RCC 7860 (cell line): ENCODE measurements at regions not wholly inside any gene's neighbourhood (a gene's known extent, or its start where the extent isn't known, plus 50 kb on each side); places are given as distances from the start of the nearest gene placed in this dataset.

Experiments
- DNase-seq: peaks from one replicate; pipeline ENCODE4 v3.0.0-alpha.2; 2015; ENCODE audit warnings: low spot score
- FAIRE-seq: peaks from 2 replicates; lab custom pipeline; 2012; peaks lifted over from hg19 to GRCh38; lab: Jason Lieb, UNC

DNA sequence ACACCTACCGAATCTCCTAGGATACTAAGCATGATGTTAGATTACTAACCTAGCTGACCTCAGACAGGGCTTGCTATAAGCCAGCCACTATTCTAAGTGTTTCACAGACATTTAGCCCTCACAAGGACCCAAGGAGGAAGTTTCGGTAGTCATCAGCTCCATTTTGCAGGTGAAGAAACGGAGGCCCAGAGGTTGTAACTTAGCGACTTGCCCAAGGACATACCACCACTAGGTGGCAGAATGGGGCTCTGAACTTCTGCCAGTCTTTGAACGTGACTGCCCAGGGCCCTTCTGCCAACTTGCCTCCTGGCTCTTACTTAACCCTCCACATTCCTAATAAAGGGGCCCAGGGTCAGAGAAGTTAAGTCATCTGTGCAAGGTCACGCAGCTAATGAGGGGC is 283.5 kb downstream of the C1orf94 start:
- DNase-seq (peak; percentile 34), FAIRE-seq (no peak)

DNA sequence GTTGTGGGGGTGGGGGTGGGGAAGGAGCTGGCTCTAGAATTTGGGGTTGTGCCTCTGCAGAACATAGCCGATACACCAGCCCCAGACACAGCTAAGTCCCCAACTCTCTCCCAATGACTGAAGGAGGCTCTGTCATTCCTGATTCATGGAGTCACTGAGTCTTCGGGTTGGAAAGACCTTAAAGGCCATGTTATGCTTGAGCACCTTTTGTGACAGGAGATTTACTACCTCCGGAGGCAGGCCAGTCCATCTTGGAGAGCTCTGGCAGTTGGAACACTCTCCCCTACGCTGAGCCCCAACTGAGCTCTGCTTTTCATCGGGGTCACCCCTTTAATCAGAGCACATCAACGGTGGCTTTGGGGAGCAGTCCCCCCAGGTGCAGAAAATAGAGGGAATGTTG is 284.4 kb upstream of the GJB5 start:
- no peak for FAIRE-seq
- DNase-seq: no peak

DNA sequence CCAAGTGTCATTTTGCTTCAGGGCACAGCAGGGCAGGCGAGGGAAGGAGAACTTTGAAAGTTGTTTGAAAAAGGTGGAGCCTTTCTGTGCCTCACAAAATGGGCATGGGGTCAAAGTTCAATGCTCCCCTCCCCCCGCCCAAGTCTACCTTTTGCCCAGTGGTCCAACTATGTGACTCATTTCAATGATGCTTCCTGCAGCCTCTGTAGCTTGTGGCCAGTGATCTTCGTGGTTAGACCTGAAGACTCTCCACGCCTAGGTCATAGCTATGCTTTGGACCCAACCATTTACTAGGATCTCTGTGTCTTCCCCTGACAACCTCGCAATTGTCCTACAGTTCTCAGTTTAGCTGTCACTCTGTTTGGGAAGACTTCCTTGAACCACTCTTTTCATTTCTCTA is 280.3 kb upstream of the GJB5 start:
- FAIRE-seq (no peak), DNase-seq (no peak)

DNA sequence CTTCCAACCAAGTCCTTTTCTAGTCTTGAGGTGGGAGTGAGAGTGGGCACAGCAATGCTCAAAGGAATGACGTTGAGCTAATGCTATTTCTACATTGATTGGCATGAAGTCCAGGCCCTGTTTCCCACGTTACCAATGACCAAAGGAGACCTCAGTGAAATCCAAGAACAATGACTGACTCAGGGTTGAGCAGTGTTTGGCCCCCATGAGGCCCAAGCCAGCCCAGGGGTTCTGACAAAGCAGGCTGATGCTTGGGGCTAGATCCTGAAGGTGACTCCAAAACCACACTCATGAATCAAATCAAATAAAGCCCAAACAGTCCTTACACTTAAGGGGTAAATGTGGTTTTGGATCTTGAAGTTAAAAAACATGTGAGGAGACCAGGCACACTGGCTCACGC is 278.5 kb upstream of the GJB5 start:
- FAIRE-seq: no peak
- DNase-seq: no peak

DNA sequence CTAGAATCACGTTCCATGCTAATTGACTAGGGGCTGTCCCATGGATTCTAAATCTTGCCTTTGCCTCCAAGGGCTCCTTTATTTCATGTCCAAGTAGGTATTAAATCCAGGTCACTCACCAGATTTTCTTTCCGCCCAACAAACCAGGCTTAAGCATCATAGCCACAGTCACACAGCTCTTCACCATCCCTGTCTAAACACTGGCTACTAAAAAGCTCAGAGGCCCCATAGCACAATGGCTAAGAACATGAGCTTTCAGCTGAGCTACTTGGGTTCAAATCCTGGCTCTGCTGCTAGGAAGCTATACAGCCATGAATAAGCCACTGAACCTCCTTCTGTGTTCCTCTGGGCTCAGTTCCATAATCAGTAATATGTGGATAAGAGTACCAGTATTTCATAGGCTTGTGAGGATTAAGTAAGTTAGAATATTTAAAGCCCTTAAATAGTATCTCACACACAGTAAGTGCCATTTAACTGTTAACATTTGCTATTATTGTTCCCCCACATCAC is 277.2 kb upstream of the GJB5 start:
- FAIRE-seq (no peak), DNase-seq (peak; percentile 6)

DNA sequence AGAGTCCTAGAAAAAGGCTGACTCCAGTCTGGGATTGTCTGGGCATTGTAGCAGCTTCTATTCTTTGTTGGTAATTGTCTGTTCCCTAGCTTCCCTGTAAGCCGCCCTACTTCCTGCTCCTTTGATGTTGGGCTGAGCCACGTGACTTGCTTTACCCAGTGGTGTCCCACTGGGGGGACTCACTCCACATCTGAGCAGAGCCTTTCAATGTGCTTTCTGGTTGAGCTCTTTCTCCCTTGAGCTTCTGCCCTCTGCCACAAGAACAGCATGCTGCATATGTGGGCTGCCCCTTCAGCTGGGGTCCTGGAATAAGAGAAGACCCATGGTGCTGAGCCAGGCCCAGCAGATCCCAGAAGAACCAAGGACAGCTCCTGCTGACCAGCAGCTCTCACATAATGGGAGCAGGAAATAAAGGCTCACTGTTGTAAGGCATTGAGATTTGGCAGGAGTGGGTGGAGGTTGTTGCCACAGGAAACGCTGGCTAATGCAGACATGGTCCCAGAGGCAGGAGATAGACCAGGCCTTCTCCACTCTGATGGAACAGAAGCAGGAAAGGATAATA is 276.3 kb upstream of the GJB5 start:
- no peak for DNase-seq
- no peak for FAIRE-seq

DNA sequence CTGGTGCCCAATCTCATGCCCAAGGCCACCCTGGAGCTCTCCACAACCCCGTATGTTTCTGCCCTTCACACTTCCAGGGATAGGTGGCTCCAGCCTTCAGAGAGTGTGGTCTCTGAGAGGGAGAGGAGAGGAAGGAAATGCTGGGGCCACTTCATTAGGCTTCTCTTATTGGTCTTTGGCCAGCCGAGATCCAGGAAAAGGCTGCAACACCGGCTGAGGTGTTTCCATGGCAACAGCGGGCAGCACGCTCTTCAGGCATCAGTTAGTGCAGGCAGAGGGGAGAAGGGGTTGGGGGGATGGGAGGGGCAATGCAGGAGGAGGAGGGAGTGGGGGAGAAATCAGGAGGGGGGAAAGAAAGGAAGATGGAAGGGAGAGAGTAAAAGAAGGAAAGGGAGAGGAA is 275.1 kb upstream of the GJB5 start:
- no peak for FAIRE-seq
- DNase-seq: no peak

DNA sequence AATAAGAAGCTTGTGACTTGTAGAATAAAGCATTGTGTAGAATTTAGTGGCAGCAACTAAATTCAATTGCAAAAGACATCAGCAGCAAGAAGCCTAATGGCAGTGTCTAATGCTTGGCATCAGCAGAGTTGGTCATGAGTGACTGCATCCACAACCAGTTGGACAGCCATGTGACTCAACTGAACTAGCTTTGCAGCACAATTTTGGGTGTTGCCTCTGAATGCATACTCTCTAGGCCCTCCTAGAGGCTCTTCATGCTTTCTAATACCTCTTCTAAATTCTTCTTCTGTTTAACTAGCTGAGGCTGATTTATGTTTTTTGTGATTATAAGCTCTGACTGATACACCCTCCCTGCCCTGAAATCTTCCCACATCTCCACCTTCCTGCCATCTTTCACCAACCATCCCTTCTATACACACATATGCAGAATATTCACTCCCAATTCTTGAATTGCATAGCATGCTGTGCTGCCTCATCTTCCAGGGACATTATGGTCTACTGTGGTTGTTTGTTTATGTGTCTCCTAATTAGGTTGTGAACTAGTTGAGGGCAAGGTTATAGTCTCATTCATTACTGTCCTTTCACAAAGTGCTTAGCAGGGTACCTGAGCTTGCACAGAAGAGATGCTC is 266.7 kb upstream of the GJB5 start:
- no peak for FAIRE-seq
- DNase-seq: no peak

DNA sequence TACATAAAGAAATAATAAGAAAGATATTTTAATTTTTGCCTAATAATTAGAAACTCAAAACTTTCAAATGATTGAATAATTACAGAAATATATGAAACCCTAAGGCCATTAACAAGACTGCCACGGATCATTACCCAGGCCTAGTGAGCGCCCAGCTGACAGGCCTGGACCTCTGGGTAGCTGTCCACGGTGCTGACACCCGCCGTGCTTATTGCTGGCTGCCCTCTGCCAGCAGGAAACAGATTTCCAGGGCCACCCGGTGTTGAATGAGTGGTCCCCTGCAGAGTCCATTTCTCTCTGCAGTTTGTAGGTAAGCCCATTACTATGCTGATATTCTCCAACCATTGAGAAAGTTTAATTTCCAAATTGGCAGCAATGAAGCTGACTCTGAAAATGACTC is 254.4 kb upstream of the GJB5 start:
- DNase-seq: peak; percentile 10
- FAIRE-seq: no peak

DNA sequence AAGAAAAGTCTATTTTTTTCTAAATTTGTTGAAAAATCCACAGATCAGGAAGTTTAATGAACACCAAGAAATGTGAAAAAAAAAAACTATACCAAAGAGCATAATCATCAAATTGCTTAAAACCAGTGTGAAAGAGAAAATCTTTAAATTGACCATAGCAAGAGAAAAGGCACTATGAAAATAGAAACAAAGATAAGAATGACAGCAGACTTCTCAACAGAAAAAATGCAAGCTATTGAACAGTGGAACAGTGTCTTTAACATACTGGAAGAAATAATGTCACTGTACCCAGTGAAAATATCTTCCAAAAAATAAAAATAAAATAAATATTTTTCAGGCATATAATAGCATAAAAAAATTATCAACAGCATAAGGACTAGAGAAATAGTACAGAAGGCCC is 243.0 kb upstream of the GJB5 start:
- DNase-seq: no peak
- no peak for FAIRE-seq

DNA sequence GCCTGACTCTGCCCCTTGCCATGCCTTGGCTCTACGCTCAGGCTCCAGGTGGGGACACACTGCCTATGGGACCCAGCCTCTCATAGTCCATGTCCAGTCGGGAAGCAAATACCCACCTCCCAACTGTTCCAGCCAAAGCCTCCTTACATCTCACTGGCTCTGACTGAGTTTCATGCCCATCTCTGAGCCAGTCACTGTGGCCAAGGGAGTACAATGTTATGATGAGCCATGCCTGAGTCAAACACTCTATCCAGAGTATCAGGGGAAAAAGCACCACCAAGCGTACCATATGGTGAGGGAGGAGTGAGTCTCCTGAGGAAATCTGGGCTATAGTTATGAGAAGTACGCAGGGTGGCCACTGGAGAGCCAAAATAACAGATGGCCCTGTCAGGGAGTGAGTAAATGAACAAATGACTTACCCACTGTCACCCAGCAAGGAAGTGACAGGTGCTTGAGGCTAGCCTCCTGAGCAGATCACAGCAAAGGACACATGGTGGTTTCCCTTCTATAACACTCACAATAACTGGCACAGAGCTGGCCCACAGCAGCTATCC is 236.6 kb upstream of the GJB5 start:
- FAIRE-seq: no peak

DNA sequence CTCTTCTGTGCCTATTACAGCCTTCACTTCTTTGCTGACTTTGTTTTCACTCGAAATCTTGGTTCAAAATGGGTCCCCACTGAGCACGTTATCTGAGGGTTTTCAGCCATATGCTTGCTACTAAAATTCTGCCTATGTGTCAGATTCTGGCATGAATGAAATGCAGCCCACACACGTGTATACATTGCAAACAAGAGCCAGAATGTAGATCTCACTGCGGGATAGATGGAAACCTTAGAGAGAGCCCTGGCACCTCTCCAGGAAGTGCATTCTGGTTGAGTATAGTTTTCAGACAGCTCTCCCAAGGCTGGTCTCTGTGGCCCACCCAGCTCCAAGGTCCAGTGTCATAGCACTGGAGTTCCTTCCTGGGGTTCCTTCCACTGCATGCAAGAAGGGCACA is 234.7 kb upstream of the GJB5 start:
- DNase-seq (no peak), FAIRE-seq (no peak)

More for the DNA sequence above, 236.6 kb upstream of the GJB5 start:
- DNase-seq: no peak

DNA sequence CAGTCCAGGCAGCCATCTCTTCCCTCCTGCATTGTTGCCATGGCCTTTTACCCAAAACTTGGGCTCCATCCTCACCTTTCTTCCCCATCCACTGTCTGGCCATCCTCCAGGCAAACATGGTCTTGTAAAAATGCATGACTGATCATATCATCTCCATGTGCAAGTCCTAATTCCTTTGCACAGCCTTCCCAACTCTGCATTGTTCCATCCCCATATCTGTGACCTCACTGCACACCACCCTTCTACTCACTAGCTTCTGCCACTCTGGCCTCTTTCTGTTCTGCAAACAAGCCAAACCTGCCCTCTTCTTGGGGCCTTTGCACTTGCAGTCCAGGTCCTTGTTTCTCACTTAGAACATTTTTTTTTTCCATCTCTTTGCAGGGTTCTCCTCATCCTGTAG is 230.1 kb upstream of the GJB5 start:
- DNase-seq (no peak), FAIRE-seq (no peak)

DNA sequence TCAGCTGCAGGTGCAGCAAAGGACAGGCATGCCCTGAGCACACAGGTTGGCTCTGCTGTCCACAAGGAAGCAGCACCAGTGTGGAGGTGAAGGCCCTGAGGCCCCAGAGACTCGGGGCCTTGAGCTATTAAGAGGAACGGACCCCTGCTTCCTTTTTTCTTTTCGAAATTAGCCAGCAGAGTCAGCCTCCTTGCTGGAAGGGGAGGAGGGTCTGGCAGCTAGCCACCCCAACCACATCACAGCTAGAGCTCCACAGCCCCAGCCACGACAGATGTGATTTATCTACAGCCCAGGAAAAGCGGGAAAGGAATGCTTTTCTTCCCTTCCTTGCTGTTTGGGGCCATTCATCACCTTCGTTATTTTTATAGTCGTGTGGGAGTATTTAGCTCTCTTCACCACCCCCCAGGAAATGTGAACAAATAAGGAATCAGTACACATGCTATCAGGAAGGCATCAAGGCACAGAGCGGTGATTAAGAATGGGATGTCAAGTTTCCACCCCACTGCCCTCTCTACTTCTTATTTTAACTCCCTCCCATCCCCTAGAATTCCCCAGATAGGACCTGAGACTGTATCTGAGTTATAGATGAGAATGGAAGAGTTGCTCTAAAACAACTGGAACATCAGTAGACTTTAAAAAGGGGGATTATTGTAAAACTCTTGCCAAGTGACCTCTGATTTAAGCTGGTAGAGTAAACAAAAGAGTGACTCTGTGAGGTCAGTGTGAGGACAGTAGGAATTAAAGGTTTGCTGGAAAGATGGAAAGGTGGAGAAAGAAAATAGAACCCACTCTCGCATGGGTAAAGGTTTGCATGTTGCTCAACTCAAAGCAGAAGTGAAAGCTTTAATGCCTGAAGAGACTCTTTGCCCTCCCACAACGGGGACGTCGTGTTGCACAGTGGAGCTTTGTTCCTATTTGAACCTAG is 224.7 kb upstream of the GJB5 start:
- no peak for DNase-seq
- no peak for FAIRE-seq

DNA sequence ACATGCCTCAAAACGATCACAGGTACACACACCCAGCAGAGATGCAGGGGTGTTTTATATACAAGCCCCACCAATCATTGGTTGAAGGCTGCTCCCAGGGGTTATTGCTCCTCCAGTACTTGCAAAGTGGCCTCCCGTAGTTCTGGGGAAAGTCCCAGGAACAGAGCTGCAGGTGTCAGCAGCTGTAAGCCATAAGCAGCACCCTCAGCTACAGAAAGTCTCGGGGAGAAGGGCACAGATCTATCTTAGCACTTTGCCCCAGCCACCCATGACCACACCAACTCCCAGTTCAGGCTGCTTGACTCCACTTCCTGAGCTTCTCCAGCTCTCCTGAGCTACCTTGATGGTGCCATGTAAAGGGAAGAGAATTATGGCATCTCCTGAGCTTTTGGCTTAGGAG is 222.7 kb upstream of the GJB5 start:
- FAIRE-seq (no peak), DNase-seq (no peak)

DNA sequence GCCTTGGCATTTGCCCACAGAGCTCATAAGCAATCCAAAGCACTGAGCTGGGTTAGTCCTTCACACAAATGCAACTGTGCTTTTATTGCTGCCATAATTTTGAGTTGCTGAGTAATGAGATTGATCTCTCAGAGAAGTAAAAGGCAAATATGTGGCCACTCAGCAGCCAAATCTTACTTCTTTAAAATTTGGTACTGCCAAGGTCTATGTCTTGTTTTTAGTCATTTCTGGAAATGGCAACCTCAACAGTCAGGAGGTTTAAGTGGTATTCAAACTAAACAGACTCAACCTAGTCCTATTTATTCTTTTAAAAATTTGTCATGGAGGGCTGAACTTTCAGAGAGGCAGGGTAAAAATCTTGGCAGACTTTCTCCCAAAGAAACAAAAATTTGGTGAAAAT is 216.4 kb upstream of the GJB5 start:
- FAIRE-seq (no peak), DNase-seq (no peak)

DNA sequence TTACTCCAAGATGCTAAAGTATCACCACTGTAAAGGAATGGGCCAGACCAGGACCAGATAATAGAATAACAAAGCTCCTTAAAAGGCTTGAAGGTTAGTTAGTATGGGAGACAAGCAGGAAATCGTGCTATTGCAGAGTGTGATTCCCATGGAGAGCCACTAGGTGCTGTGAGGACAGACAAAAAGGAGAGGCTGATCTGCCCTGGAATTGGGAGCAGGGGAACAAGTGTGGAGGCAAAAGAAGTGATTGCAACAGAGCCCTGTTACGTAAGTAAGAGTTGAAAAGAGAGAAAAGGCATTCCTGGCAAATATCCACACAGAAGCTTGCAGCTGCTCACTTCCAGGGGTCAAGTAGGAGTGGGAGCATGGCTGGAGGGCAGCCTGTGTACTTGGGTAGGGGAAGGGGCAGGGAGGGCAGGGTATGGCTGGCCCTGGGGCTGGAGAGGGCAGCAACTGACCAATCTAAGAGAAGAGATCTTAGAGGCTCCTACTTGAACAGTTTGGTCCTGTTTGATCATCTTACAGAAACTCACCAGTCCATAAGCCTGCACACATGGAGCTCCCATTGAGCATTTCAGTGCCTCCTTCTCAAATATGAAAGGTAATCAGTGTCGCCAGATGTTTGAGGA is 207.7 kb upstream of the GJB5 start:
- no peak for FAIRE-seq
- DNase-seq: no peak

DNA sequence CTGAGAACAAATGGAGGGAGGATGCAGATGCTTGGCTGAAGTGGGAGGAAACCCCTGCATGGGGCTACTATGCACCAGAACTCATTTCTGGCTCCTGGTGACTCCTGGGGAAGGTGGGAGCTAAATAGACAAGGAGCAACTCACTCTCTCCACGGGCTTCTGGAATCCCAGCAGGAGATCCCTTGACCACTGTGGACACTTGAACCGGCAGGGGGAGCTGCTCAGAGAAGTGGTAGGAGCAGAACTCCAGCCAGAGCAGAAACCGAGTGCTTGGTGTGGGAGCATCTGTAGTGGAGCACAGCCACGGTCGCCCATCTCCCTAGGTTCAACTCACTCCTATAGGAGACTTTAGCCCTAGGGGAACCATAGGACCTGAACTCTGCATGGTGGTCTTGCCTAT is 205.6 kb upstream of the GJB5 start:
- FAIRE-seq (no peak), DNase-seq (no peak)

DNA sequence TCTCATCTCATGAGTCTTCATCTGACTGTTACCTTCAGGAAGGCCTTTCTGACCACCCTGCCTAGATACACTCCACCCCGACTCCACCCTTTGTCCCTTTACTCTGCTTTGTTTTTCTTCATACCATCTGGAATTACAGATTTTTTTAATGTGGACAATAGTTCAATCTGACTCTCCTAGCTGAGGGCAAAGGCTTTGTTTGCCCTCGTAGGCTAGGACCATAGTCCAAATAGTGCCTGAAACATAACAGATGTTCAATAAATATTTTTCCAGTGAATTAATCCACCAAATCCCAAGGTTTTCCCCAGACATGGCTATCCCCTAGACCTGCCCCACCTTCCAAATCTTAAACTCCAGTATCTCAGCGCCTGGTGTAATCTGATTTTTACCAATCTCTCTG is 176.5 kb upstream of the GJB5 start:
- DNase-seq: no peak
- FAIRE-seq: no peak

DNA sequence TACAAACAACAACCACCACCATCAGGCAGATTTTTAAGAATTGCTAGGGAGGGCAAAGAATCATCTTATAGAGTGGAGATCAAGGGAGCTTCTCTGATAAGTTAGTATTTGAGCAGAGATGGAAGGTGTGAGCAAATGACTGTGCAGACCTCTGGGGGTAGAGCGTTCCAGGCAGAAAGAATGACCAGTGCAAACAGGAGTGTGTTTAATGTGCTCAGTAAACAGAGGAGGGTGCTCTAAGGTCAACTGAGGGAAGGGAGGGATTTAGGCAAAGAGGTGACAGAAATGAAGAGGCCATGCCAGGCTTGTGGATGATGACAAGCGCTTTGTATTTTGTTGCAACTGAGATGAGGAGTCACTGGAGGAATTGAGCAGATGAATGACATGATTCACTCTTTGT is 172.5 kb upstream of the GJB5 start:
- FAIRE-seq: no peak
- no peak for DNase-seq

DNA sequence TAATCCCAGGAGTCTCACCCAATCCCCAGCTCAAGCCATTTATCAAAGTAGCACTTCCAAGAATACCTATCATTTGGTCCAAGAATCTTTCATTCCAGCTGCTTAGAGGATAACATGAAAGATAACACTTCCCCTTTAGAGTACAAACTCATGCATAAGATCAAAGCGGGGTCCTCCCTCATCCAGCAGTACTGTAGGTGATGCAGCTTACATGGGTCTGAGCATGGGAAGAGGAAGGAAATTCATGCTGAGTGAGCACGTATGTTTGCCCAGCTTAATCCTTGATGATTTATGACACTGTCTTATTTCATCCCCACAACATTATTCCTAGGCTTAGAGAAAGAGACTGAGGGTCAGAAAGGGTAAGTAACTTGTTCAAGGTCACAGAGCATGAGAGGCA is 167.1 kb upstream of the GJB5 start:
- DNase-seq (no peak), FAIRE-seq (no peak)
